Right lobe of liver (tissue), 6 donors: ENCODE measurements at regions not wholly inside any gene's neighbourhood (a gene's known extent, or its start where the extent isn't known, plus 50 kb on each side); places are given as distances from the start of the nearest gene placed in this dataset.

ENCODE experiments used
- ATAC-seq, 4 donors: fragments of 200-7000 bp; cut with Tn5 transposase; one replicate each; pipeline ENCODE4 v1.9.1; 2020; ENCODE audit warnings: mild to moderate bottlenecking in 4 of 4, moderate library complexity in 4 of 4
- DNase-seq, 3 donors: peaks; one replicate each; pipeline ENCODE4 v3.0.0-alpha.2; 2020
- H3K27ac ChIP-seq, 3 donors: fragments of 200-600 bp; one replicate each; pipeline ENCODE4 v1.8.0; 2022
- H3K27me3 ChIP-seq, 2 donors: fragments of 200-600 bp; one replicate each; pipeline ENCODE4 v1.8.0; 2022
- H3K36me3 ChIP-seq, 4 donors: fragments of 200-600 bp; sonication (generic) in 1 of 4; one replicate each; pipeline versions ENCODE4 v1.5.1 to v1.8.0; 2017 to 2022; ENCODE audit warnings: control low read depth in 1 of 4
- H3K4me1 ChIP-seq, 4 donors: fragments of 200-600 bp; sonication (generic) in 1 of 4; one replicate each; pipeline versions ENCODE4 v1.5.1 to v1.8.0; 2017 to 2022; ENCODE audit warnings: control low read depth in 1 of 4
- H3K4me3 ChIP-seq, 3 donors: fragments of 200-600 bp; one replicate each; pipeline ENCODE4 v1.8.0; 2022
- H3K9me3 ChIP-seq, 4 donors: fragments of 200-600 bp; sonication (generic) in 1 of 4; one replicate each; pipeline versions ENCODE4 v1.5.1 to v1.8.0; 2017 to 2022; ENCODE audit warnings: control low read depth in 1 of 4
- CTCF ChIP-seq, 4 donors: fragments of 200-600 bp in 3 of 4; fragments of 450-650 bp in 1 of 4; IDR thresholded peaks; one replicate each; pipeline versions ENCODE4 v1.5.1 to v1.8.0; 2016 to 2022; ENCODE audit warnings: antibody characterized with exemption in 4 of 4, mild to moderate bottlenecking in 2 of 4
- POLR2A ChIP-seq: fragments of 450-650 bp; IDR thresholded peaks from one replicate; pipeline ENCODE4 v1.6.1; 2017; ENCODE audit warnings: antibody characterized with exemption, mild to moderate bottlenecking
- WGBS: methylation state at CpG from one replicate; pipeline ENCODE4 v1.1.6; 2018; ENCODE audit warnings: low coverage, low lambda C conversion rate; ENCODE audit not compliant: insufficient coverage; ENCODE audit errors: missing lambda C conversion rate; 5-methylcytosine and 5-hydroxymethylcytosine counted together
- intact Hi-C, 2 donors: fragments of 100-400 bp; cut with DNase I; formaldehyde crosslinking; loops; one replicate each; pipeline versions ENCODE4 v1.11.2 to v1.14.1; 2022
- donor health status: DM: no; HTN: yes; CAD: no.
- donor health status: DM: no; HTN: no; CAD: no.
- donor health status: DM: no; HTN: no; CAD: no.
- donor health status: DM: no; HTN: yes; CAD: no.
- donor health status: DM: no; HTN: yes; CAD: no.

GRCh38 chr4:145230726-145231125, 50.3 kb upstream of the OTUD4 start:
- intact Hi-C loops, result loop anchor here in 1 of 2 donors (10.0 kb wide), 1 partner anchor 384 kb away; the partner anchor contains the start of gene MMAA
- Histone ChIP-seq H3K27ac (no peak overlapping the region), H3K4me1 (no peaks in the 10 kb centered on the region), H3K27me3 (no peaks in the 10 kb centered on the region), H3K36me3 (no peaks in the 10 kb centered on the region), H3K9me3 (no peaks in the 10 kb centered on the region), H3K4me3 (no peak overlapping the region)
- TF ChIP-seq CTCF (IDR thresholded peaks at IDR 0.05), result no peak
- TF ChIP-seq POLR2A, result no peak
- 76% methylated on average over 2 of the region's 2 CpGs for WGBS
- DNase-seq, result no peak
- no peak for ATAC-seq
